ENCODE measurements at regions not wholly inside any gene's neighbourhood (a gene's known extent, or its start where the extent isn't known, plus 50 kb on each side); places are given as distances from the start of the nearest gene placed in this dataset.

GRCh38 chr2:180225118-180225517 is 218.0 kb upstream of the CWC22 start:
- TF ChIP-seq EZH2phosphoT487 (IDR thresholded peaks at IDR 0.05; ENCODE audit: borderline replicate concordance), result no peak
- no peak for TF ChIP-seq MAX (IDR thresholded peaks at IDR 0.05)
- TF ChIP-seq RAD21 (IDR thresholded peaks at IDR 0.05; ENCODE audit: low read depth), result no peak
- TF ChIP-seq YY1 (IDR thresholded peaks at IDR 0.05; ENCODE audit: extremely low read depth, insufficient replicate concordance, low read depth, low read length), result no peak
- no peak for TF ChIP-seq SIN3A (IDR thresholded peaks at IDR 0.05; ENCODE audit: low read depth)
- TF ChIP-seq CTCF (IDR thresholded peaks at IDR 0.05 in 2 of 3, conservative IDR thresholded peaks at IDR 0.05 in 1 of 3; ENCODE audit: borderline replicate concordance in 1 of 3, insufficient read depth in 1 of 3, low read depth in 2 of 3, low read length in 2 of 3), result no peak
- no peak for TF ChIP-seq POLR2AphosphoS5 (IDR thresholded peaks at IDR 0.05; ENCODE audit: low read depth, low read length)
- TF ChIP-seq ELF1 (IDR thresholded peaks at IDR 0.05; ENCODE audit: borderline replicate concordance, low read depth), result no peak
- TF ChIP-seq REST (IDR thresholded peaks at IDR 0.05; ENCODE audit: low read depth), result no peak
- no peak for TF ChIP-seq SP1 (IDR thresholded peaks at IDR 0.05; ENCODE audit: low read depth)
- TF ChIP-seq EZH2 (IDR thresholded peaks at IDR 0.05), result no peak
- no peak for TF ChIP-seq ZNF274 (IDR thresholded peaks at IDR 0.05; ENCODE audit: low read depth, low read length)
- TF ChIP-seq POLR2A (IDR thresholded peaks at IDR 0.05; ENCODE audit: borderline replicate concordance, extremely low read depth, insufficient read depth, insufficient read length), result no peak
